HepG2 (cell line): ENCODE measurements at regions not wholly inside any gene's neighbourhood (a gene's known extent, or its start where the extent isn't known, plus 50 kb on each side); places are given as distances from the start of the nearest gene placed in this dataset.
A peak's percentile ranks its signal among the peaks of the same experiment; 100 is the strongest.

Source experiments
- ATAC-seq: fragments of 200-7000 bp; cut with Tn5 transposase; 3 replicates; pipeline ENCODE4 v1.9.1; 2020; ENCODE audit warnings: mild to moderate bottlenecking, moderate library complexity
- BruUV-seq: library from RNA; stranded (reverse); fragments of 400-500 nt; replicated peaks from 2 replicates; lab custom pipeline; 2021; lab: Mats Ljungman, UMichigan
- CTCF ChIA-PET: fragments of 300-600 bp; formaldehyde crosslinking; extraction: SDS; loops from one replicate; lab custom pipeline; 2021; ENCODE audit warnings: low total read pairs, inconsistent platforms, low intra/inter-chr PET ratio; lab: Yijun Ruan, JAX
- POLR2A ChIA-PET: fragments of 350-600 bp; sonication (Branson Sonifier 250); formaldehyde crosslinking; loops from one replicate; lab custom pipeline; 2020; ENCODE audit warnings: antibody characterized with exemption, inconsistent platforms; lab: Yijun Ruan, JAX
- DNase-seq: peaks from one replicate; pipeline ENCODE4 v3.0.0-alpha.2; 2015; ENCODE audit warnings: low spot score
- FAIRE-seq: peaks from 3 replicates; lab custom pipeline; 2011; peaks lifted over from hg19 to GRCh38; lab: Jason Lieb, UNC
- H2AFZ ChIP-seq: one replicate; pipeline ENCODE4 v1.6.1; 2011; ENCODE audit warnings: low read length, inconsistent platforms
- H3K27ac ChIP-seq: fragments of 300-600 bp; 3 replicates; pipeline ENCODE4 v1.8.0; 2011; ENCODE audit warnings: mixed run types, mild to moderate bottlenecking, mixed read lengths, low read length, inconsistent platforms; ENCODE audit not compliant: insufficient read depth; ENCODE audit errors: extremely low read length
- H3K27me3 ChIP-seq, 2 experiments: fragments of 200-600 bp in 1 of 2; 2 replicates in 1 of 2; 3 replicates in 1 of 2; pipeline versions ENCODE4 v1.6.0 to v1.8.0; 2011; ENCODE audit warnings: low read length in 2 of 2, mild to moderate bottlenecking in 2 of 2, moderate library complexity in 2 of 2, inconsistent platforms in 1 of 2; ENCODE audit not compliant: insufficient read depth in 2 of 2, control insufficient read depth in 1 of 2
- H3K36me3 ChIP-seq, 2 experiments: fragments of 200-600 bp in 1 of 2; replicated peaks in 1 of 2; 2 replicates in 1 of 2; 3 replicates in 1 of 2; pipeline versions ENCODE4 v1.5.1 to v1.8.0; 2011; ENCODE audit warnings: low read length in 2 of 2, inconsistent platforms in 1 of 2; ENCODE audit not compliant: insufficient read depth in 2 of 2, control insufficient read depth in 1 of 2
- H3K4me1 ChIP-seq: 2 replicates; pipeline ENCODE4 v1.5.1; 2012; ENCODE audit warnings: low read length, inconsistent platforms; ENCODE audit not compliant: insufficient read depth
- H3K4me2 ChIP-seq: 2 replicates; pipeline ENCODE4 v1.6.0; 2011; ENCODE audit warnings: low read depth, low read length, inconsistent platforms
- H3K4me3 ChIP-seq, 3 experiments: fragments of 200-600 bp in 1 of 3; sonication (generic), shearing (Covaris generic) in 1 of 3; replicated peaks in 1 of 3; 2 replicates each; pipeline ENCODE4 v1.5.1; 2011 to 2016; ENCODE audit warnings: low read length in 3 of 3, inconsistent platforms in 2 of 3, low read depth in 2 of 3, mild to moderate bottlenecking in 2 of 3, control low read depth in 1 of 3, mixed read lengths in 1 of 3; ENCODE audit not compliant: insufficient read depth in 1 of 3
- H3K79me2 ChIP-seq: one replicate; pipeline ENCODE4 v1.6.1; 2011; ENCODE audit warnings: low read length, inconsistent platforms; ENCODE audit not compliant: insufficient read depth
- H3K9ac ChIP-seq: 2 replicates; pipeline ENCODE4 v1.6.0; 2011; ENCODE audit warnings: mild to moderate bottlenecking, low read depth, low read length, inconsistent platforms; ENCODE audit not compliant: insufficient read depth
- H3K9me3 ChIP-seq: 2 replicates; pipeline ENCODE4 v1.5.1; 2012; ENCODE audit warnings: mild to moderate bottlenecking, low read length
- H4K20me1 ChIP-seq: 2 replicates; pipeline ENCODE4 v1.6.0; 2011; ENCODE audit warnings: inconsistent platforms, mild to moderate bottlenecking, low read length, moderate library complexity; ENCODE audit not compliant: insufficient read depth
- BHLHE40 ChIP-seq: IDR thresholded peaks from 2 replicates; pipeline ENCODE4 v1.6.1; 2011; ENCODE audit warnings: low read length, improper control_type of control experiment
- GABPB1 ChIP-seq: IDR thresholded peaks from 2 replicates; pipeline ENCODE4 v1.6.1; 2016; ENCODE audit warnings: mild to moderate bottlenecking, missing genetic modification reagents, moderate library complexity, missing compliant biosample characterization
- MAFF ChIP-seq: IDR thresholded peaks from 2 replicates; pipeline ENCODE4 v1.6.1; 2011; ENCODE audit warnings: low read depth, low read length, improper control_type of control experiment
- MAFK ChIP-seq, 2 experiments: IDR thresholded peaks in 1 of 2; conservative IDR thresholded peaks in 1 of 2; 2 replicates each; pipeline ENCODE4 v1.6.1; 2011; ENCODE audit warnings: improper control_type of control experiment in 2 of 2, low read length in 2 of 2
- NFE2L2 ChIP-seq: fragments of 150-350 bp; IDR thresholded peaks from 2 replicates; pipeline ENCODE4 v1.6.1; 2014; ENCODE audit warnings: low read length
- NFKBIZ ChIP-seq: IDR thresholded peaks from 2 replicates; pipeline ENCODE4 v1.6.1; 2018; ENCODE audit warnings: missing genetic modification reagents, missing compliant biosample characterization
- STAT5B ChIP-seq: sonication (generic); formaldehyde crosslinking; IDR thresholded peaks from 2 replicates; pipeline ENCODE4 v1.4.0; 2020; ENCODE audit warnings: missing genetic modification reagents
- SYNCRIP ChIP-seq: fragments of 200-400 bp; formaldehyde crosslinking; IDR thresholded peaks from 2 replicates; pipeline ENCODE4 v1.6.1; 2018; ENCODE audit warnings: mild to moderate bottlenecking, low read depth, low read length; ENCODE audit not compliant: insufficient read depth
- TAF15 ChIP-seq: fragments of 200-400 bp; formaldehyde crosslinking; IDR thresholded peaks from one replicate; pipeline ENCODE4 v1.6.1; 2018; ENCODE audit warnings: mild to moderate bottlenecking, low read depth, low read length; ENCODE audit not compliant: poor library complexity, severe bottlenecking
- ZNF143 ChIP-seq: sonication (generic); formaldehyde crosslinking; IDR thresholded peaks from 2 replicates; pipeline ENCODE4 v1.4.0; 2020; ENCODE audit warnings: missing genetic modification reagents
- ZNF501 ChIP-seq: sonication (generic); formaldehyde crosslinking; IDR thresholded peaks from 2 replicates; pipeline ENCODE4 v1.5.1; 2020; ENCODE audit warnings: mild to moderate bottlenecking, moderate library complexity, missing genetic modification reagents
- ZNF550 ChIP-seq: sonication (generic); formaldehyde crosslinking; IDR thresholded peaks from 2 replicates; pipeline ENCODE4 v1.4.0; 2020; ENCODE audit warnings: mild to moderate bottlenecking, missing genetic modification reagents, borderline replicate concordance
- ZNF574 ChIP-seq: sonication (generic); formaldehyde crosslinking; IDR thresholded peaks from 2 replicates; pipeline ENCODE4 v1.4.0; 2020; ENCODE audit warnings: missing genetic modification reagents
- WGBS: methylation state at CpG from one replicate; pipeline ENCODE4 v1.1.6; 2017; ENCODE audit warnings: low lambda C conversion rate; 5-methylcytosine and 5-hydroxymethylcytosine counted together
- in situ Hi-C: cut with HindIII; loops from 2 replicates; pipeline ENCODE4 v1.10.0; 2017; ENCODE audit warnings: low pct_unique_long_range_greater_than_20kb; ENCODE audit not compliant: extremely low pct_ligation_motif_present
- intact Hi-C: fragments of 100-400 bp; cut with micrococcal nuclease; formaldehyde crosslinking; loops from one replicate; pipeline ENCODE4 v1.10.0; 2022; ENCODE audit not compliant: unreplicated experiment
- TF ChIP-seq, protein P1 (sequence below): sonication (generic); formaldehyde crosslinking; IDR thresholded peaks from 2 replicates; pipeline ENCODE4 v1.5.0; 2020; ENCODE audit warnings: mild to moderate bottlenecking, missing genetic modification reagents, moderate library complexity

DNA sequence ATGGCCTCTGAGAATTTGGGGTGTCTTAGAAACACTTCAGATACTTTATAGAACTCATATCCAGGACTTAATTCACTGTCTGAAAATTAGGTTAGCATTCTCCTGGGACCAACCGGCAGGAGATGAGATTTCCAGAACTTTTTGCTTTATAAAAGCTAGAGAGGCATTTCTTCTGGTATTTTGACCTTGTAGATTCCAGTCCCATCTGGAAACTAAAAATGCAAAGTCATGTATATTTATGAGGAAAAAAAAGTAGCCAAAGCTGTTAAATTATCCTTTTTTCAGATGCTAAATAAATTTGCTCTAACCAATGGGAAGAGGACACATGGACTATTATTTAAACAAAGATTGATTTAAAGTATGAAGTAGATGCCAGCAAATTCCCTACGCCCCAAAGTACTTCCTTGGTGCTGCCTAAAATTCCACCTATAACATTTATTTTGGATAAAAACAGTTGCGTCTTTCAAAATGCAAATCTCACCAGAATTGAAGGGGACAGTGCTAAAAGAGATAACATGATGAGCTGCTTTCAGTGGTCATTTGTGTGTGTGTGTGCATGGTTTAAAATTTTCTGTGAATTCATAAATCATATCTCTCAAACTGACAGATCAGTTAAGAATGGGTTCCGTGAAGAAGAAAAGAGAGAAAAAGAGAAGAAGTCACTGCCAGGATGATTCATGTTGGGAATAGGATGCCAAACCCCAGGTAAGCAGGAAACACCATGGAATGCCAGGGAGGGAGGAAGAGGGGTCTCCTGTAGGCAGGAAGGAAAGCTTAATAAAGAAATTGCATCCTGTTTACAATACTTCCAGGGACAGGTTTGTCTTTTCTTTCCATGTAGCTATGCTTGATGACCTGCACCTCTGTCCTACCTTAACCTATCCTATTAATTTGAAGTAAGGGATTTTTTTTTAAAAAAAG, 97.7 kb upstream of the RGS6 start:
- no peak overlapping the region for H3K4me3 ChIP-seq
- intact Hi-C loops, result no loop called here
- CTCF ChIA-PET, result no interaction called here
- no peaks in the 10 kb centered on the region for H3K36me3 ChIP-seq
- no peaks in the 10 kb centered on the region for H3K4me1 ChIP-seq
- no peak for DNase-seq
- H2AFZ ChIP-seq, result no peak overlapping the region
- no peak overlapping the region for H3K9ac ChIP-seq
- no peaks in the 10 kb centered on the region for H3K27me3 ChIP-seq
- 42% methylated on average over 4 of the region's 4 CpGs for WGBS
- no peak for ATAC-seq
- no peak for FAIRE-seq
- H3K79me2 ChIP-seq, result no peaks in the 10 kb centered on the region
- H3K9me3 ChIP-seq, result no peaks in the 10 kb centered on the region
- TF ChIP-seq MAFK (conservative IDR thresholded peaks at IDR 0.05 in 1 of 2, IDR thresholded peaks at IDR 0.05 in 1 of 2; ENCODE audit: low read length in 2 of 2) (peak; percentile 27 to 51; a peak in 3 of 4 replicates), BHLHE40 (no peak), ZNF501 (CRISPR knock-in tag) (no peak), STAT5B (no peak), NFKBIZ (CRISPR knock-in tag) (no peak), SYNCRIP (no peak), ZNF550 (CRISPR knock-in tag) (no peak), GABPB1 (CRISPR knock-in tag) (no peak), ZNF143 (CRISPR knock-in tag) (no peak), TAF15 (no peak), MAFF (peak; percentile 52; the same call in 1 of the 2 replicates), NFE2L2 (peak; percentile 42; the same call in 1 of the 2 replicates), ZNF574 (CRISPR knock-in tag) (no peak)
- TF ChIP-seq, protein P1, sequence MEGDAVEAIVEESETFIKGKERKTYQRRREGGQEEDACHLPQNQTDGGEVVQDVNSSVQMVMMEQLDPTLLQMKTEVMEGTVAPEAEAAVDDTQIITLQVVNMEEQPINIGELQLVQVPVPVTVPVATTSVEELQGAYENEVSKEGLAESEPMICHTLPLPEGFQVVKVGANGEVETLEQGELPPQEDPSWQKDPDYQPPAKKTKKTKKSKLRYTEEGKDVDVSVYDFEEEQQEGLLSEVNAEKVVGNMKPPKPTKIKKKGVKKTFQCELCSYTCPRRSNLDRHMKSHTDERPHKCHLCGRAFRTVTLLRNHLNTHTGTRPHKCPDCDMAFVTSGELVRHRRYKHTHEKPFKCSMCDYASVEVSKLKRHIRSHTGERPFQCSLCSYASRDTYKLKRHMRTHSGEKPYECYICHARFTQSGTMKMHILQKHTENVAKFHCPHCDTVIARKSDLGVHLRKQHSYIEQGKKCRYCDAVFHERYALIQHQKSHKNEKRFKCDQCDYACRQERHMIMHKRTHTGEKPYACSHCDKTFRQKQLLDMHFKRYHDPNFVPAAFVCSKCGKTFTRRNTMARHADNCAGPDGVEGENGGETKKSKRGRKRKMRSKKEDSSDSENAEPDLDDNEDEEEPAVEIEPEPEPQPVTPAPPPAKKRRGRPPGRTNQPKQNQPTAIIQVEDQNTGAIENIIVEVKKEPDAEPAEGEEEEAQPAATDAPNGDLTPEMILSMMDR (CRISPR knock-in tag), result no peak
- no peak overlapping the region for H3K27ac ChIP-seq
- in situ Hi-C loops, result no loop called here
- POLR2A ChIA-PET, result no interaction called here
- no peaks in the 10 kb centered on the region for H4K20me1 ChIP-seq
- H3K4me2 ChIP-seq, result no peak overlapping the region
- no TSS peak for BruUV-seq
